ENCODE measurements at regions not wholly inside any gene's neighbourhood (a gene's known extent, or its start where the extent isn't known, plus 50 kb on each side); places are given as distances from the start of the nearest gene placed in this dataset.

DNA sequence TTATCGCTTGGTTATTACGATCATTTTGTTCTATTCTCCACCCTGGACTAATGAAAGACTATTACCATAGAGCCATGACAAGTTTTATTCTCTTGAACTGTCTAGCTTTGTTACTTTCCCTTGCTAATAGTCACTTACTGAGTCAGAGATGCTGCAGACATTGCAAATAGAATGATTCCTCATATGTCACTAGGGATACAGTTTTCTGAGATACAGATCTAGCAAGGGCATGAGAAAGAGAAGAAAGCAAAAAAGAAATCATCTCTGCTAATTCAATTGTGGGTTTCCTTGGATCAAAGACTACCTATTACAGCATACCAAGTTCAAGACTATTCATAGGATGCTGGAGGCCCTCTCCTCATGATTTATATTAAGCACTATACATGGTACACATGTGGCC, 204.3 kb downstream of the MBL2 start:
- Histone ChIP-seq H2BK5ac (ENCODE audit: insufficient read length, low read length) (no peak overlapping the region), H3K4me1 (ENCODE audit: insufficient read depth, low read length) (no peaks in the 10 kb centered on the region), H4K8ac (replicated peaks; ENCODE audit: insufficient read length, low read depth, low read length) (no peak overlapping the region), H4K91ac (ENCODE audit: insufficient read length, low read depth, low read length) (no peak overlapping the region), H4K5ac (ENCODE audit: insufficient read length, low read depth, low read length) (no peak overlapping the region), H3K4ac (ENCODE audit: low read depth, low read length) (no peak overlapping the region), H2BK15ac (ENCODE audit: low read depth, low read length) (no peak overlapping the region), H2AK5ac (ENCODE audit: insufficient read length, low read length) (no peak overlapping the region), H3K27ac (ENCODE audit: insufficient read length, low read depth, low read length) (no peak overlapping the region), H3K4me2 (ENCODE audit: insufficient read depth, insufficient read length, low read length) (no peak overlapping the region), H2AFZ (ENCODE audit: low read length) (no peak overlapping the region), H3K27me3 (ENCODE audit: insufficient read depth, low read length) (no peaks in the 10 kb centered on the region), H3K79me2 (ENCODE audit: insufficient read depth, low read length) (no peaks in the 10 kb centered on the region), H3K14ac (ENCODE audit: insufficient read depth, low read length) (no peak overlapping the region), H3K9ac (ENCODE audit: extremely low read depth, insufficient read length, low read length) (no peak overlapping the region), H3K56ac (ENCODE audit: insufficient read length, low read depth, low read length) (no peak overlapping the region), H2BK12ac (ENCODE audit: insufficient read length, low read depth, low read length) (no peak overlapping the region), H2BK20ac (ENCODE audit: low read depth, low read length, poor library complexity, severe bottlenecking) (no peak overlapping the region), H3K79me1 (ENCODE audit: insufficient read depth, low read depth, low read length, poor library complexity, severe bottlenecking) (no peaks in the 10 kb centered on the region), H3K23me2 (ENCODE audit: insufficient read length, low read depth, low read length, poor library complexity, severe bottlenecking) (no peaks in the 10 kb centered on the region), H4K20me1 (ENCODE audit: control insufficient read depth, insufficient read depth, insufficient read length) (no peaks in the 10 kb centered on the region), H3T11ph (ENCODE audit: low read length) (no peak overlapping the region), H3K18ac (ENCODE audit: insufficient read length, low read depth, low read length) (no peak overlapping the region), H3K9me3 (ENCODE audit: control insufficient read depth, low read depth, low read length) (no peaks in the 10 kb centered on the region), H3K23ac (ENCODE audit: insufficient read length, low read depth, low read length) (no peak overlapping the region), H2BK120ac (ENCODE audit: low read depth, low read length, poor library complexity, severe bottlenecking) (no peak overlapping the region)
- TF ChIP-seq, protein P1, sequence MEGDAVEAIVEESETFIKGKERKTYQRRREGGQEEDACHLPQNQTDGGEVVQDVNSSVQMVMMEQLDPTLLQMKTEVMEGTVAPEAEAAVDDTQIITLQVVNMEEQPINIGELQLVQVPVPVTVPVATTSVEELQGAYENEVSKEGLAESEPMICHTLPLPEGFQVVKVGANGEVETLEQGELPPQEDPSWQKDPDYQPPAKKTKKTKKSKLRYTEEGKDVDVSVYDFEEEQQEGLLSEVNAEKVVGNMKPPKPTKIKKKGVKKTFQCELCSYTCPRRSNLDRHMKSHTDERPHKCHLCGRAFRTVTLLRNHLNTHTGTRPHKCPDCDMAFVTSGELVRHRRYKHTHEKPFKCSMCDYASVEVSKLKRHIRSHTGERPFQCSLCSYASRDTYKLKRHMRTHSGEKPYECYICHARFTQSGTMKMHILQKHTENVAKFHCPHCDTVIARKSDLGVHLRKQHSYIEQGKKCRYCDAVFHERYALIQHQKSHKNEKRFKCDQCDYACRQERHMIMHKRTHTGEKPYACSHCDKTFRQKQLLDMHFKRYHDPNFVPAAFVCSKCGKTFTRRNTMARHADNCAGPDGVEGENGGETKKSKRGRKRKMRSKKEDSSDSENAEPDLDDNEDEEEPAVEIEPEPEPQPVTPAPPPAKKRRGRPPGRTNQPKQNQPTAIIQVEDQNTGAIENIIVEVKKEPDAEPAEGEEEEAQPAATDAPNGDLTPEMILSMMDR (conservative IDR thresholded peaks at IDR 0.05): no peak
- no CpG with 5 or more reads among the region's 2 CpGs for WGBS (ENCODE audit: extremely low coverage, insufficient read length, low lambda C conversion rate)
- Mint-ChIP-seq H3K4me1 (no peaks in the 10 kb centered on the region), H3K4me3 (no peak overlapping the region), H3K9me3 (no peaks in the 10 kb centered on the region), H3K27me3 (ENCODE audit: low read depth) (peaks cover 4% of the 10 kb centered on the region; the same call in 1 of the 2 replicates), H3K27ac (no peak overlapping the region), H3K36me3 (ENCODE audit: insufficient read depth in 1 of 3, low read depth in 3 of 3) (no peaks in the 10 kb centered on the region)
- no peak for DNase-seq
